H9 (cell line): ENCODE measurements at regions not wholly inside any gene's neighbourhood (a gene's known extent, or its start where the extent isn't known, plus 50 kb on each side); places are given as distances from the start of the nearest gene placed in this dataset.

Source experiments
- DNase-seq: peaks from one replicate; pipeline ENCODE4 v3.0.0-alpha.2; 2017
- H2AFZ ChIP-seq: one replicate; pipeline ENCODE4 v1.6.1; 2013; ENCODE audit warnings: mild to moderate bottlenecking, low read length, control low read depth, moderate library complexity
- H2AK5ac ChIP-seq: 2 replicates; pipeline ENCODE4 v1.6.1; 2013; ENCODE audit warnings: low read length, control low read depth, mixed read lengths; ENCODE audit not compliant: insufficient read length
- H2BK120ac ChIP-seq: one replicate; pipeline ENCODE4 v1.6.1; 2013; ENCODE audit warnings: low read depth, mild to moderate bottlenecking, low read length, control low read depth, inconsistent platforms; ENCODE audit not compliant: poor library complexity, severe bottlenecking
- H2BK12ac ChIP-seq: 2 replicates; pipeline ENCODE4 v1.6.1; 2013; ENCODE audit warnings: low read length, control low read depth, mixed read lengths, low read depth; ENCODE audit not compliant: insufficient read length
- H2BK15ac ChIP-seq: 2 replicates; pipeline ENCODE4 v1.6.1; 2013; ENCODE audit warnings: low read depth, low read length, control low read depth
- H2BK20ac ChIP-seq: one replicate; pipeline ENCODE4 v1.6.1; 2013; ENCODE audit warnings: low read depth, mild to moderate bottlenecking, low read length, control low read depth, inconsistent platforms; ENCODE audit not compliant: poor library complexity, severe bottlenecking
- H2BK5ac ChIP-seq: 2 replicates; pipeline ENCODE4 v1.6.1; 2013; ENCODE audit warnings: low read length, control low read depth, mixed read lengths; ENCODE audit not compliant: insufficient read length
- H3K14ac ChIP-seq: 2 replicates; pipeline ENCODE4 v1.6.1; 2013; ENCODE audit warnings: low read length, control low read depth; ENCODE audit not compliant: insufficient read depth
- H3K18ac ChIP-seq: 2 replicates; pipeline ENCODE4 v1.6.1; 2013; ENCODE audit warnings: low read depth, mild to moderate bottlenecking, mixed read lengths, low read length, control low read depth; ENCODE audit not compliant: insufficient read length
- H3K23ac ChIP-seq: 2 replicates; pipeline ENCODE4 v1.6.1; 2013; ENCODE audit warnings: low read length, control low read depth, mixed read lengths, low read depth; ENCODE audit not compliant: insufficient read length
- H3K23me2 ChIP-seq: 2 replicates; pipeline ENCODE4 v1.6.1; 2013; ENCODE audit warnings: low read depth, mild to moderate bottlenecking, mixed read lengths, low read length, control low read depth; ENCODE audit not compliant: insufficient read length, poor library complexity, severe bottlenecking
- H3K27ac ChIP-seq: 2 replicates; pipeline ENCODE4 v1.5.1; 2013; ENCODE audit warnings: low read length, control low read depth, mixed read lengths, low read depth; ENCODE audit not compliant: insufficient read length
- H3K27me3 ChIP-seq: 2 replicates; pipeline ENCODE4 v1.6.1; 2013; ENCODE audit warnings: low read length, control low read depth, inconsistent platforms; ENCODE audit not compliant: insufficient read depth
- H3K4ac ChIP-seq: 2 replicates; pipeline ENCODE4 v1.6.1; 2013; ENCODE audit warnings: low read depth, mild to moderate bottlenecking, control low read depth, inconsistent platforms, low read length, moderate library complexity
- H3K4me1 ChIP-seq: 2 replicates; pipeline ENCODE4 v1.6.1; 2013; ENCODE audit warnings: low read length, control low read depth, inconsistent platforms; ENCODE audit not compliant: insufficient read depth
- H3K4me2 ChIP-seq: 2 replicates; pipeline ENCODE4 v1.6.1; 2013; ENCODE audit warnings: low read length, control low read depth, mixed read lengths; ENCODE audit not compliant: insufficient read length, insufficient read depth
- H3K56ac ChIP-seq: 2 replicates; pipeline ENCODE4 v1.6.1; 2013; ENCODE audit warnings: low read depth, mild to moderate bottlenecking, mixed read lengths, low read length, control low read depth; ENCODE audit not compliant: insufficient read length
- H3K79me1 ChIP-seq: 2 replicates; pipeline ENCODE4 v1.6.1; 2013; ENCODE audit warnings: low read depth, mild to moderate bottlenecking, moderate library complexity, low read length, control low read depth, inconsistent platforms; ENCODE audit not compliant: insufficient read depth, poor library complexity, severe bottlenecking
- H3K79me2 ChIP-seq: 2 replicates; pipeline ENCODE4 v1.6.1; 2013; ENCODE audit warnings: low read length, control low read depth, inconsistent platforms; ENCODE audit not compliant: insufficient read depth
- H3K9ac ChIP-seq: 2 replicates; pipeline ENCODE4 v1.6.1; 2013; ENCODE audit warnings: low read length, control low read depth, mixed read lengths; ENCODE audit not compliant: insufficient read length; ENCODE audit errors: extremely low read depth
- H3K9me3 ChIP-seq: one replicate; pipeline ENCODE4 v1.6.1; 2013; ENCODE audit warnings: low read depth, low read length, inconsistent platforms; ENCODE audit not compliant: control insufficient read depth
- H3T11ph ChIP-seq: one replicate; pipeline ENCODE4 v1.6.1; 2013; ENCODE audit warnings: mild to moderate bottlenecking, low read length, control low read depth, inconsistent platforms
- H4K20me1 ChIP-seq: one replicate; pipeline ENCODE4 v1.6.1; 2013; ENCODE audit not compliant: control insufficient read depth, insufficient read length, insufficient read depth
- H4K5ac ChIP-seq: 2 replicates; pipeline ENCODE4 v1.6.1; 2013; ENCODE audit warnings: low read depth, mild to moderate bottlenecking, mixed read lengths, low read length, control low read depth; ENCODE audit not compliant: insufficient read length
- H4K8ac ChIP-seq: replicated peaks from 2 replicates; pipeline ENCODE4 v1.6.1; 2013; ENCODE audit warnings: low read length, control low read depth, mixed read lengths, low read depth; ENCODE audit not compliant: insufficient read length
- H4K91ac ChIP-seq: 2 replicates; pipeline ENCODE4 v1.6.1; 2013; ENCODE audit warnings: low read depth, mild to moderate bottlenecking, moderate library complexity, mixed read lengths, low read length, control low read depth; ENCODE audit not compliant: insufficient read length
- H3K27ac Mint-ChIP-seq, 3 experiments: 2 replicates in 2 of 3; 3 replicates in 1 of 3; pipeline ENCODE4 v1.8.0; 2020 to 2021; ENCODE audit warnings: mixed read lengths in 3 of 3, mild to moderate bottlenecking in 1 of 3, moderate library complexity in 1 of 3
- H3K27me3 Mint-ChIP-seq: 2 replicates; pipeline ENCODE4 v1.8.0; 2021; ENCODE audit warnings: low read depth, mild to moderate bottlenecking, moderate library complexity, mixed read lengths
- H3K36me3 Mint-ChIP-seq, 3 experiments: 2 replicates in 2 of 3; 3 replicates in 1 of 3; pipeline ENCODE4 v1.8.0; 2020 to 2021; ENCODE audit warnings: low read depth in 3 of 3, mixed read lengths in 3 of 3; ENCODE audit not compliant: insufficient read depth in 1 of 3
- H3K4me1 Mint-ChIP-seq, 2 experiments: 2 replicates each; pipeline ENCODE4 v1.8.0; 2020; ENCODE audit warnings: mixed read lengths in 2 of 2
- H3K4me3 Mint-ChIP-seq, 2 experiments: 2 replicates in 1 of 2; 3 replicates in 1 of 2; pipeline ENCODE4 v1.8.0; 2020 to 2021; ENCODE audit warnings: mild to moderate bottlenecking in 2 of 2, mixed read lengths in 2 of 2, moderate library complexity in 1 of 2
- H3K9me3 Mint-ChIP-seq, 2 experiments: 2 replicates in 1 of 2; 3 replicates in 1 of 2; pipeline ENCODE4 v1.8.0; 2020; ENCODE audit warnings: mild to moderate bottlenecking in 2 of 2, mixed read lengths in 2 of 2, moderate library complexity in 1 of 2
- WGBS: extraction: QIAGEN DNeasy Blood & Tissue Kit; methylation state at CpG from one replicate; pipeline ENCODE4 v1.1.7; 2013; ENCODE audit warnings: missing lambda C conversion rate, low lambda C conversion rate, mixed read lengths; ENCODE audit not compliant: insufficient read length; ENCODE audit errors: extremely low coverage; 5-methylcytosine and 5-hydroxymethylcytosine counted together
- TF ChIP-seq, protein P1 (sequence below): fragments of 200-600 bp; sonication (generic); conservative IDR thresholded peaks from 3 replicates; pipeline ENCODE4 v1.8.0; 2021; ENCODE audit warnings: antibody characterized with exemption, mild to moderate bottlenecking

DNA sequence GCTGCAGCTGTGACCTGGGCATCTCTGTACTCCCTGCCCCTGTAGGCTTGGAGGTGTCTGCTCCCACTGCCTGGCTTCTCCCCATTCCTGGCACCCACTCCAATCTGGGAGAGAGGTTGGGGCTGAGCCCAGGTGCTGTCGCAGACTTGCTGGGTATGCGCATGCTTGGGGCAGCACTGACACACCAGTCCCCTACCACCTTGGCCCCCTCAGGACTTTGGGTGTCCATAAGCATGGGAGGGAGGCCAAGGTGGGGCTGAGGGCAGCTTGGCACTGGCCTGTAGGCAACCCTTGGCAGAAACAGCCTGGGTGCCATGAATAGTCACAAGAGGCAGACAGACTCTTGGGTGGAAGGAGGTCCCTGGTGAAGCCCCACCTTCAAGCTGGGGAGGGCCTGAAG lies 136.8 kb downstream of the QPCT start:
- Histone ChIP-seq H3K79me1 (no peaks in the 10 kb centered on the region), H3K79me2 (no peaks in the 10 kb centered on the region), H3K9ac (no peak overlapping the region), H3K23me2 (no peaks in the 10 kb centered on the region), H2BK15ac (no peak overlapping the region), H2AK5ac (no peak overlapping the region), H3K4me1 (no peaks in the 10 kb centered on the region), H3K18ac (no peak overlapping the region), H4K91ac (no peak overlapping the region), H3K4ac (no peak overlapping the region), H4K8ac (no peak overlapping the region), H2BK120ac (no peak overlapping the region), H2BK20ac (no peak overlapping the region), H3K14ac (no peak overlapping the region), H4K5ac (no peak overlapping the region), H2BK5ac (no peak overlapping the region), H3K56ac (no peak overlapping the region), H3K23ac (no peak overlapping the region), H2AFZ (no peak overlapping the region), H3K27ac (no peak overlapping the region), H3K9me3 (peaks cover 10% of the 10 kb centered on the region), H3T11ph (no peak overlapping the region), H3K4me2 (no peak overlapping the region), H2BK12ac (no peak overlapping the region), H4K20me1 (no peaks in the 10 kb centered on the region), H3K27me3 (no peaks in the 10 kb centered on the region)
- no peak overlapping the region for H3K4me3 Mint-ChIP-seq
- TF ChIP-seq, protein P1, sequence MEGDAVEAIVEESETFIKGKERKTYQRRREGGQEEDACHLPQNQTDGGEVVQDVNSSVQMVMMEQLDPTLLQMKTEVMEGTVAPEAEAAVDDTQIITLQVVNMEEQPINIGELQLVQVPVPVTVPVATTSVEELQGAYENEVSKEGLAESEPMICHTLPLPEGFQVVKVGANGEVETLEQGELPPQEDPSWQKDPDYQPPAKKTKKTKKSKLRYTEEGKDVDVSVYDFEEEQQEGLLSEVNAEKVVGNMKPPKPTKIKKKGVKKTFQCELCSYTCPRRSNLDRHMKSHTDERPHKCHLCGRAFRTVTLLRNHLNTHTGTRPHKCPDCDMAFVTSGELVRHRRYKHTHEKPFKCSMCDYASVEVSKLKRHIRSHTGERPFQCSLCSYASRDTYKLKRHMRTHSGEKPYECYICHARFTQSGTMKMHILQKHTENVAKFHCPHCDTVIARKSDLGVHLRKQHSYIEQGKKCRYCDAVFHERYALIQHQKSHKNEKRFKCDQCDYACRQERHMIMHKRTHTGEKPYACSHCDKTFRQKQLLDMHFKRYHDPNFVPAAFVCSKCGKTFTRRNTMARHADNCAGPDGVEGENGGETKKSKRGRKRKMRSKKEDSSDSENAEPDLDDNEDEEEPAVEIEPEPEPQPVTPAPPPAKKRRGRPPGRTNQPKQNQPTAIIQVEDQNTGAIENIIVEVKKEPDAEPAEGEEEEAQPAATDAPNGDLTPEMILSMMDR: no peak
- H3K27me3 Mint-ChIP-seq: no peaks in the 10 kb centered on the region
- 0 out of 4 replicates have a peak, but pooled peaks cover 0 to 3% of the 10 kb centered on the region in 2 experiments for H3K4me1 Mint-ChIP-seq
- peaks cover 3 to 5% (median 3%) of the 10 kb centered on the region in 3 experiments; a peak in 5 of 7 replicates for H3K36me3 Mint-ChIP-seq
- peaks cover 12 to 15% of the 10 kb centered on the region in 2 experiments for H3K9me3 Mint-ChIP-seq
- no peak for DNase-seq
- no peak overlapping the region for H3K27ac Mint-ChIP-seq
- WGBS: no CpG with 5 or more reads among the region's 2 CpGs
